Trophoblast cell (in vitro differentiated cells and primary cell): ENCODE measurements at regions not wholly inside any gene's neighbourhood (a gene's known extent, or its start where the extent isn't known, plus 50 kb on each side); places are given as distances from the start of the nearest gene placed in this dataset.

Experiments
- DNase-seq, 2 donors: peaks; one replicate each; pipeline ENCODE4 v3.0.0-alpha.2; 2016
- H2AFZ ChIP-seq: 2 replicates; pipeline ENCODE4 v1.6.1; 2013; ENCODE audit warnings: low read length, moderate library complexity, mild to moderate bottlenecking; ENCODE audit not compliant: insufficient read depth, poor library complexity
- H2AK5ac ChIP-seq: 2 replicates; pipeline ENCODE4 v1.6.1; 2013; ENCODE audit warnings: mild to moderate bottlenecking, low read length
- H2BK120ac ChIP-seq: 2 replicates; pipeline ENCODE4 v1.6.1; 2013; ENCODE audit warnings: low read length, mild to moderate bottlenecking, moderate library complexity; ENCODE audit not compliant: insufficient read depth, poor library complexity
- H2BK12ac ChIP-seq: 2 replicates; pipeline ENCODE4 v1.6.1; 2013; ENCODE audit warnings: mild to moderate bottlenecking, low read length, moderate library complexity
- H2BK5ac ChIP-seq: 2 replicates; pipeline ENCODE4 v1.6.1; 2013; ENCODE audit warnings: low read length, low read depth, moderate library complexity, mild to moderate bottlenecking; ENCODE audit not compliant: poor library complexity
- H3K14ac ChIP-seq: 2 replicates; pipeline ENCODE4 v1.6.1; 2013; ENCODE audit warnings: mild to moderate bottlenecking, low read length
- H3K18ac ChIP-seq: 2 replicates; pipeline ENCODE4 v1.6.1; 2013; ENCODE audit warnings: mild to moderate bottlenecking, low read length
- H3K23ac ChIP-seq: 2 replicates; pipeline ENCODE4 v1.6.1; 2013; ENCODE audit warnings: low read length
- H3K27ac ChIP-seq: 2 replicates; pipeline ENCODE4 v1.5.1; 2013; ENCODE audit warnings: low read depth, mild to moderate bottlenecking, inconsistent platforms, low read length, moderate library complexity
- H3K27me3 ChIP-seq: 2 replicates; pipeline ENCODE4 v1.6.1; 2013; ENCODE audit warnings: inconsistent platforms, mild to moderate bottlenecking, low read length, moderate library complexity; ENCODE audit not compliant: insufficient read depth
- H3K36me3 ChIP-seq, 2 experiments: 1 replicate in 1 of 2; 2 replicates in 1 of 2; pipeline ENCODE4 v1.6.1; 2013; ENCODE audit warnings: low read length in 2 of 2, mild to moderate bottlenecking in 2 of 2, moderate library complexity in 1 of 2; ENCODE audit not compliant: insufficient read depth in 2 of 2, control insufficient read depth in 1 of 2
- H3K4ac ChIP-seq: 2 replicates; pipeline ENCODE4 v1.6.1; 2013; ENCODE audit warnings: low read depth, mild to moderate bottlenecking, low read length, moderate library complexity
- H3K4me1 ChIP-seq, 2 experiments: 1 replicate in 1 of 2; 2 replicates in 1 of 2; pipeline ENCODE4 v1.6.1; 2013; ENCODE audit warnings: low read length in 2 of 2, mild to moderate bottlenecking in 2 of 2, moderate library complexity in 1 of 2; ENCODE audit not compliant: insufficient read depth in 2 of 2, control insufficient read depth in 1 of 2
- H3K4me2 ChIP-seq: 2 replicates; pipeline ENCODE4 v1.6.1; 2013; ENCODE audit warnings: inconsistent platforms, mild to moderate bottlenecking, low read length, moderate library complexity
- H3K4me3 ChIP-seq: 2 replicates; pipeline ENCODE4 v1.5.1; 2013; ENCODE audit warnings: mild to moderate bottlenecking, low read depth, low read length, inconsistent platforms
- H3K79me1 ChIP-seq: one replicate; pipeline ENCODE4 v1.6.1; 2013; ENCODE audit warnings: low read length
- H3K79me2 ChIP-seq: 2 replicates; pipeline ENCODE4 v1.6.1; 2013; ENCODE audit warnings: low read length, mild to moderate bottlenecking; ENCODE audit not compliant: control insufficient read depth, insufficient read depth, poor library complexity
- H3K9ac ChIP-seq: 2 replicates; pipeline ENCODE4 v1.6.1; 2013; ENCODE audit warnings: mild to moderate bottlenecking, low read length
- H3K9me3 ChIP-seq: 2 replicates; pipeline ENCODE4 v1.6.1; 2013; ENCODE audit warnings: low read depth, mild to moderate bottlenecking, control low read depth, inconsistent platforms, low read length; ENCODE audit not compliant: insufficient read depth
- H4K12ac ChIP-seq: 2 replicates; pipeline ENCODE4 v1.6.1; 2013; ENCODE audit warnings: low read depth, mild to moderate bottlenecking, low read length, moderate library complexity
- H4K8ac ChIP-seq: 2 replicates; pipeline ENCODE4 v1.6.1; 2013; ENCODE audit warnings: low read depth, mild to moderate bottlenecking, low read length, moderate library complexity
- H4K91ac ChIP-seq: one replicate; pipeline ENCODE4 v1.6.1; 2013; ENCODE audit warnings: low read depth, mild to moderate bottlenecking, low read length, moderate library complexity
- WGBS: extraction: QIAGEN DNeasy Blood & Tissue Kit; methylation state at CpG from one replicate; pipeline ENCODE4 v1.1.7; 2013; ENCODE audit warnings: missing lambda C conversion rate; ENCODE audit not compliant: insufficient read length, insufficient coverage; ENCODE audit errors: extremely low coverage; 5-methylcytosine and 5-hydroxymethylcytosine counted together

GRCh38 chr10:129272176-129272575 is 194.9 kb upstream of the MGMT start:
- H3K14ac ChIP-seq: no peak overlapping the region
- H3K9me3 ChIP-seq: peaks cover 2% of the 10 kb centered on the region
- no peaks in the 10 kb centered on the region for H3K79me1 ChIP-seq
- WGBS: no CpG with 5 or more reads among the region's 8 CpGs
- H3K4me1 ChIP-seq: no peaks in the 10 kb centered on the region
- no peaks in the 10 kb centered on the region for H3K36me3 ChIP-seq
- H2AFZ ChIP-seq: no peak overlapping the region
- H4K91ac ChIP-seq: no peak overlapping the region
- H2AK5ac ChIP-seq: no peak overlapping the region
- no peak overlapping the region for H4K8ac ChIP-seq
- H3K23ac ChIP-seq: no peak overlapping the region
- no peak overlapping the region for H3K27ac ChIP-seq
- no peak overlapping the region for H4K12ac ChIP-seq
- no peaks in the 10 kb centered on the region for H3K79me2 ChIP-seq
- no peak overlapping the region for H2BK12ac ChIP-seq
- H2BK5ac ChIP-seq: no peak overlapping the region
- H3K27me3 ChIP-seq: no peaks in the 10 kb centered on the region
- no peak overlapping the region for H3K4ac ChIP-seq
- no peak for DNase-seq
- no peak overlapping the region for H3K4me3 ChIP-seq
- H3K9ac ChIP-seq: no peak overlapping the region
- H3K18ac ChIP-seq: no peak overlapping the region
- H3K4me2 ChIP-seq: no peak overlapping the region
- H2BK120ac ChIP-seq: no peak overlapping the region

- Histone ChIP-seq H3K4me3 (no peak overlapping the region), H3K4ac (no peak overlapping the region), H4K12ac (no peak overlapping the region), H2AFZ (no peak overlapping the region), H2BK120ac (no peak overlapping the region), H3K9ac (no peak overlapping the region), H3K79me2 (no peaks in the 10 kb centered on the region), H2BK12ac (no peak overlapping the region), H2AK5ac (no peak overlapping the region), H3K27ac (no peak overlapping the region), H3K18ac (no peak overlapping the region), H3K36me3 (no peaks in the 10 kb centered on the region), H4K91ac (no peak overlapping the region), H3K14ac (no peak overlapping the region), H2BK5ac (no peak overlapping the region), H3K4me2 (no peak overlapping the region), H3K9me3 (peaks cover 2% of the 10 kb centered on the region), H3K27me3 (no peaks in the 10 kb centered on the region), H3K79me1 (no peaks in the 10 kb centered on the region), H3K4me1 (no peaks in the 10 kb centered on the region), H3K23ac (no peak overlapping the region), H4K8ac (no peak overlapping the region)
- no CpG with 5 or more reads among the region's 5 CpGs for WGBS
- DNase-seq: no peak
Measured at GRCh38 chr10:129272866-129273650, 194.0 kb upstream of the MGMT start.

GRCh38 chr10:129273860-129274259 is 193.2 kb upstream of the MGMT start:
- Histone ChIP-seq H3K27me3 (no peaks in the 10 kb centered on the region), H4K91ac (no peak overlapping the region), H4K8ac (no peak overlapping the region), H3K9ac (no peak overlapping the region), H2BK120ac (no peak overlapping the region), H3K18ac (no peak overlapping the region), H3K9me3 (peaks cover 2% of the 10 kb centered on the region), H3K4ac (no peak overlapping the region), H2BK12ac (no peak overlapping the region), H3K79me2 (no peaks in the 10 kb centered on the region), H3K23ac (no peak overlapping the region), H4K12ac (no peak overlapping the region), H3K79me1 (no peaks in the 10 kb centered on the region), H2BK5ac (no peak overlapping the region), H3K4me2 (no peak overlapping the region), H2AK5ac (no peak overlapping the region), H3K36me3 (no peaks in the 10 kb centered on the region), H2AFZ (no peak overlapping the region), H3K4me1 (no peaks in the 10 kb centered on the region), H3K4me3 (no peak overlapping the region), H3K27ac (no peak overlapping the region), H3K14ac (no peak overlapping the region)
- DNase-seq: no peak
- no CpG with 5 or more reads among the region's 7 CpGs for WGBS

- no peaks in the 10 kb centered on the region for H3K4me1 ChIP-seq
- WGBS: no CpG with 5 or more reads among the region's 10 CpGs
- no peaks in the 10 kb centered on the region for H3K79me2 ChIP-seq
- no peaks in the 10 kb centered on the region for H3K79me1 ChIP-seq
- no peak overlapping the region for H3K9ac ChIP-seq
- H3K4ac ChIP-seq: no peak overlapping the region
- no peaks in the 10 kb centered on the region for H3K36me3 ChIP-seq
- no peak overlapping the region for H3K27ac ChIP-seq
- DNase-seq: no peak
- no peak overlapping the region for H3K4me3 ChIP-seq
- no peak overlapping the region for H4K91ac ChIP-seq
- H3K14ac ChIP-seq: no peak overlapping the region
- H3K9me3 ChIP-seq: no peaks in the 10 kb centered on the region
- H4K8ac ChIP-seq: no peak overlapping the region
- no peak overlapping the region for H2BK12ac ChIP-seq
- H3K23ac ChIP-seq: no peak overlapping the region
- no peak overlapping the region for H2BK120ac ChIP-seq
- no peak overlapping the region for H2BK5ac ChIP-seq
- H3K27me3 ChIP-seq: no peaks in the 10 kb centered on the region
- H2AK5ac ChIP-seq: no peak overlapping the region
- no peak overlapping the region for H2AFZ ChIP-seq
- no peak overlapping the region for H4K12ac ChIP-seq
- H3K18ac ChIP-seq: no peak overlapping the region
- H3K4me2 ChIP-seq: no peak overlapping the region
Measured at GRCh38 chr10:129274748-129275474, 192.1 kb upstream of the MGMT start.
